ENCODE measurements at regions not wholly inside any gene's neighbourhood (a gene's known extent, or its start where the extent isn't known, plus 50 kb on each side); places are given as distances from the start of the nearest gene placed in this dataset.

DNA sequence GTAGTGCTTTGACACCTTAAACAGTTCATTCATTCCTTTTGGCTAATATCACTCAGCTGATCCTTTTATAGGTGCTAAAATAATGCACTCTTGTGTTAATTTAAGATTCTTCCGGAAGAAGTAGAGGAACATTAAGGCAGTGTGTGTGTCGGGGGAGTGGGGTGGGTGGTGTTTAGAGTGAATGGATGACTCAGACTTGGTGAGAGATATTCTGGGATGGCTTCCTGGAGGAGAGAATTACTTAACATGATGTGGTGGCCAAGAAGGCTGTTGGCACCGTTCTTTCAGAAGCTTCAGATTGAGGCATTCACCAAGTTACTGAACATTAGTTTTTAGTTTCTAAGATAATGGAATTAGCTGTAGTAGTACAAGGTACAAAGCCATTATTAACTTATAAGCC lies 125.6 kb upstream of the ROPN1 start:
- no peak for DNase-seq (ENCODE audit: low spot score)
- TF ChIP-seq, protein P1, sequence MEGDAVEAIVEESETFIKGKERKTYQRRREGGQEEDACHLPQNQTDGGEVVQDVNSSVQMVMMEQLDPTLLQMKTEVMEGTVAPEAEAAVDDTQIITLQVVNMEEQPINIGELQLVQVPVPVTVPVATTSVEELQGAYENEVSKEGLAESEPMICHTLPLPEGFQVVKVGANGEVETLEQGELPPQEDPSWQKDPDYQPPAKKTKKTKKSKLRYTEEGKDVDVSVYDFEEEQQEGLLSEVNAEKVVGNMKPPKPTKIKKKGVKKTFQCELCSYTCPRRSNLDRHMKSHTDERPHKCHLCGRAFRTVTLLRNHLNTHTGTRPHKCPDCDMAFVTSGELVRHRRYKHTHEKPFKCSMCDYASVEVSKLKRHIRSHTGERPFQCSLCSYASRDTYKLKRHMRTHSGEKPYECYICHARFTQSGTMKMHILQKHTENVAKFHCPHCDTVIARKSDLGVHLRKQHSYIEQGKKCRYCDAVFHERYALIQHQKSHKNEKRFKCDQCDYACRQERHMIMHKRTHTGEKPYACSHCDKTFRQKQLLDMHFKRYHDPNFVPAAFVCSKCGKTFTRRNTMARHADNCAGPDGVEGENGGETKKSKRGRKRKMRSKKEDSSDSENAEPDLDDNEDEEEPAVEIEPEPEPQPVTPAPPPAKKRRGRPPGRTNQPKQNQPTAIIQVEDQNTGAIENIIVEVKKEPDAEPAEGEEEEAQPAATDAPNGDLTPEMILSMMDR (IDR thresholded peaks at IDR 0.05; ENCODE audit: borderline replicate concordance, control extremely low read depth, extremely low read depth, insufficient read depth, missing control alignments) = no peak
- in situ Hi-C loops (cut with MboI; ENCODE audit: low sequenced_read_pairs, unreplicated experiment) = no loop called here

GRCh38 chr3:124118397-124118796 lies 126.5 kb upstream of the ROPN1 start:
- no peak for DNase-seq (ENCODE audit: low spot score)
- TF ChIP-seq, protein P1 (IDR thresholded peaks at IDR 0.05; ENCODE audit: borderline replicate concordance, control extremely low read depth, extremely low read depth, insufficient read depth, missing control alignments) = no peak
- in situ Hi-C loops (cut with MboI; ENCODE audit: low sequenced_read_pairs, unreplicated experiment) = no loop called here

GRCh38 chr3:124119056-124119716 lies 127.3 kb upstream of the ROPN1 start:
- in situ Hi-C loops (cut with MboI; ENCODE audit: low sequenced_read_pairs, unreplicated experiment) = no loop called here
- DNase-seq (ENCODE audit: low spot score) = no peak
- TF ChIP-seq, protein P1 (IDR thresholded peaks at IDR 0.05; ENCODE audit: borderline replicate concordance, control extremely low read depth, extremely low read depth, insufficient read depth, missing control alignments) = no peak

- in situ Hi-C loops (cut with MboI; ENCODE audit: low sequenced_read_pairs, unreplicated experiment) = no loop called here
- TF ChIP-seq, protein P1 (IDR thresholded peaks at IDR 0.05; ENCODE audit: borderline replicate concordance, control extremely low read depth, extremely low read depth, insufficient read depth, missing control alignments) = no peak
- DNase-seq (ENCODE audit: low spot score) = no peak
These were observed 129.7 kb upstream of the ROPN1 start for GRCh38 chr3:124121379-124122312.

DNA sequence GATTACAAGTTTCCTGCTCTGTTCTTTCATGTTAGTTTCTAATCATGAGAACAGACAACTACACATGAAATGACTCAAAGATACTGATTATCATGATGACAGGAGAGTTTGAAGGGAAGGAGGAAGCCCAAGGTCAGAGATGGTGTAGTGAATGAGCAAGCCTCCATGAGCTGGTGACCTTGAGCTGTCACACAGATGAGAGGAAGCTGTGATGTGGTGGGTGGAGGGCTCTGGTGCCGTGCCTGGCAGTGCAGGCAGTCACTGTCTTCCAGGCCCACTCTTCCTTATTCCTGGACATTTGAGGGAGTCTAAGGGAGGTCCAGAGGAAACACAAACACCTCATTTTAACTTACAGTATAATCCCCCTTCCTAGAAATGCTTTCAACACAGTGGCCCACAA lies 133.4 kb upstream of the ROPN1 start:
- TF ChIP-seq, protein P1 (IDR thresholded peaks at IDR 0.05; ENCODE audit: borderline replicate concordance, control extremely low read depth, extremely low read depth, insufficient read depth, missing control alignments) = no peak
- in situ Hi-C loops (cut with MboI; ENCODE audit: low sequenced_read_pairs, unreplicated experiment) = no loop called here
- no peak for DNase-seq (ENCODE audit: low spot score)

- in situ Hi-C loops (cut with MboI; ENCODE audit: low sequenced_read_pairs, unreplicated experiment) = no loop called here
- DNase-seq (ENCODE audit: low spot score) = no peak
- TF ChIP-seq, protein P1 (IDR thresholded peaks at IDR 0.05; ENCODE audit: borderline replicate concordance, control extremely low read depth, extremely low read depth, insufficient read depth, missing control alignments) = no peak
These were observed 134.6 kb upstream of the ROPN1 start for GRCh38 chr3:124126436-124127023.

Measured in GM13976 (cell line).